NCI-H748 (cell line): ENCODE measurements at regions not wholly inside any gene's neighbourhood (a gene's known extent, or its start where the extent isn't known, plus 50 kb on each side); places are given as distances from the start of the nearest gene placed in this dataset.
A peak's percentile ranks its signal among the peaks of the same experiment; 100 is the strongest.

Source experiments
- DNase-seq: peaks from one replicate; lab custom pipeline; 2025; ENCODE audit not compliant: unreplicated experiment; lab: John Stamatoyannopoulos, UW

GRCh38 chr16:73547552-73548403, 499.9 kb upstream of the ZFHX3 start:
- DNase-seq = no peak

DNA sequence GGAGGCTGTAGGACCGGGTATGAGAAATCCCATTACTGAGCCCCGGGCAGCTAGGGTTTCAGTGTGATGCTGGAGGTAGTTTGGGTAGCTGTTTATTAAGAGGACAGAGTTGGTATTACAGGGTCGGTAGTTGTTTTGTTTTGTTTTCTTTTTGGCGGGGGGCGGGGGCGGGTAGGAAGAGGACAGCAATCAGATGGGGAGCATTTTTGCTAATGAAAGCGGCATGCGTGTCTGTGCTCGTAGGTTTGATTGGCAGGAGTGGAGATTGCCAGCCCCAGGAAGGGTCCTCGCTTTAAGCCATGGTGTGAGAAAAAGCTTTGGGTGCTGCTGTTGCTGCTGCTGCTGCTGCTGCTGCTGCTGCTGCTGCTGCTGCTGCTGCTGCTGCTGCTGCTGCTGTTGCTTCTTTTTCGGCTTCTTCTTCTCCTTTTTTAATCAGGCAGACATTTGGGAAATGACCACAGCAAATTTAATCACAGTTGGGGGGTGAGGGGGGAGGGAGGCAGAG, 498.5 kb upstream of the ZFHX3 start:
- DNase-seq = peak; percentile 65

GRCh38 chr16:73545755-73546154, 497.8 kb upstream of the ZFHX3 start:
- DNase-seq = peak; percentile 39

DNA sequence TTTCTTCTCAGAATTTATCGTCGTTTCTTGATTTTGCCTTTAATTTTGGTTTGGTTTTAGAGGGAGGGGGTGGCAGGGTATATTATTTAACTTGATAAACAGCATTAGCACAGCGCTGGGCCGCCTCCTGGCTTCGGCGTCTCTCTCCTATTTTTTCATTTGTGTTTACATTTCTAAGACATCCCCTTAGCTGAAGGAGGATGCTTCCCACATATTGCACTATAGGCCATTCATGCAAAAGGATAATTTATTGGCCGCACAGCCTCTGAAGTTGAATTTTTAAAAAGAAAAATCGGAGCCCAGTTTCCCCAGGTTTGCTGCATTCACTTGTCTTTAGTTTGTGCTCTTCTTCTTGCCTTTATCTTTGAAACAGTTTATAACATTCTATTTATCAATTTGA, 497.4 kb upstream of the ZFHX3 start:
- DNase-seq = peak; percentile 9

DNA sequence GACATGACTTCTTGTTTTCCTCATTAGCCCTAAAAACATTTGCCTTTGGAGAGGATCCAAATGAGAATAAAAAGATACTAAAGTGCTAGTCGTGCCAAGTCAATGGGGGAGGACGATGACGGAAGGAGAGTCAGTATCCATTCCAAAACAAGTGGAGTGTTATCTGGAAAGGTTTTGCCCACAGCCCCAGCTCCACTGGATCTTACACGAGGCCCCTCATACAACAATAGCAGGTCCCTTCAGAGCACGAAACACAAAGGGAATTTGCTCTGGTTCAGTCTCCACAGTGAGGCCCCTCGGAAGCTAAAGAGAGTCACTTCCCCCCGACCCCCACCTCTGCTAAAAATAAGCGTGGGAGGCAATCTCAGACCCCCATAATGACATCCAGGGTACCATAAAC, 496.9 kb upstream of the ZFHX3 start:
- no peak for DNase-seq

- DNase-seq = no peak
Measured at GRCh38 chr16:73543970-73544599, 496.2 kb upstream of the ZFHX3 start.

DNA sequence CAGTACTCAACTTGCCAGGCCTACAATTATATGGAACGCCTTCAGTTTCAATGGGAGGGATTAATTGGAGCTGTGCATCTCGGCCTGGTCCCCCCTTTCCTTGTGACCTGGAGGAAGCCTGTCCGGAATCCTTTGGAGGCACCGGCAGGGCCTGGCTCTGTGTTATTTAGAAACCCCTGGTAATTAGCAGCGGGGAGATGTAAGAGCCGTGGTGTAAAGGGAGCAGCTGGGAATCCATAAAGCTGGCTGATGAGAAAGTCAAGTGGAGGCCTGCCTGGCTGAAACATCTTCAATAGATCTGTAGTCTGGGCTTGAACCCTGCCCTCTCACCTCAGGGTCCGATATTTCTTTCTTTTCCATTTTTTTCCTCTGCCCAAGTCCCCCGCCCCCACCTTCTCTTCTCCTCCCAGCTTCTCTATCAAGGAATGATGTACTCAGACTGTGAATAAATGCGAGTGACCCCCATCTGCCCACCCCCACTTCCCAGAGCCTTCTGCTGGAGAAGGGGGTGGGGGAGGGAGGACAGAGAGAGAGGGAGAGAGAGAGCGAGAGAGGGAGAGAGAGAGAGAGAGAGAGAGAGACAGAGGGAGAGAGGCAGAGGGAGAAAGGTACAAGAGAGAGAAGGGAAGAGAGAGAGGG, 495.5 kb upstream of the ZFHX3 start:
- DNase-seq = no peak

- no peak for DNase-seq
Measured at GRCh38 chr16:73542885-73543284, 495.0 kb upstream of the ZFHX3 start.

GRCh38 chr16:73537921-73538320, 490.0 kb upstream of the ZFHX3 start:
- DNase-seq = no peak

- DNase-seq = no peak
Measured at GRCh38 chr16:73536931-73537330, 489.0 kb upstream of the ZFHX3 start.

- no peak for DNase-seq
Measured at GRCh38 chr16:73531021-73531420, 483.1 kb upstream of the ZFHX3 start.

DNA sequence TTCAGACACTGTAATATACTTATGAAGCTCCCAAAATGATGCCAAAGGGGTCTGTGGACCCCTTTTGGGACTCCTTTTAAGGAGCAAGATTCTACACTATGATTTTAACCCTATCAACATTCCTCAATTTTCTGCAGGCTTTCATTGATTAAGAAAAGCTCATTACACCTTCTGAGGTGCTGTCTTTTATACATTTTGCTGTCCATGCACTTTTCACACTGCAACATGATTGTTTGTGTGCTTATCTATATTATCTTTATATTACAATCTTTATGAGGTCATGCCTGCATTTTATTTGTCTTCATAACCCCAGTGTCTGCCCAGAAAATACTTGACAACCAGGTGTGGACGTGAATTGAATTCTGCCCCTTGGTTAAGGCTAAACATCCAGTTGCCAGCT, 482.6 kb upstream of the ZFHX3 start:
- no peak for DNase-seq

- DNase-seq = no peak
Measured at GRCh38 chr16:73529303-73530012, 481.5 kb upstream of the ZFHX3 start.

GRCh38 chr16:73527187-73527586, 479.3 kb upstream of the ZFHX3 start:
- peak; percentile 41 for DNase-seq

- no peak for DNase-seq
Measured at GRCh38 chr16:73526011-73526804, 478.3 kb upstream of the ZFHX3 start.

DNA sequence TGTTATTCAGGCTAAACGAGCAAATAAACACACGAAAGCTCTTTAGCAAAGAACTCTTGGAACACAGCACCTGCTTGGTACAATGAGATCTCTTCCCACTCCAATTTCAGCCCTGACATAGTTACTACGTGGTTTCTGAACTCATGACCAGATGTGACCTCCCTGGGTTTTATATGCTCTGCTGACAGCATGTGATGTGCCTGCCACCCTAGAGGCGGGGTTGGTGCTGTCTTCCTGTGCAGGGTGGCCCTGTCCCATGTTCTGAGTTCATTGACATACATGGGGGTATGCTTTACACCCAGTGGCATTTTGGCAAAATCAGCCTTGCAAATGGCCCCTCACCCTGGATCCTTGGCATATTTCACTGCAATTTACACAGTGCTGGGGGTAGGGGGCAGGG, 475.3 kb upstream of the ZFHX3 start:
- DNase-seq = no peak

DNA sequence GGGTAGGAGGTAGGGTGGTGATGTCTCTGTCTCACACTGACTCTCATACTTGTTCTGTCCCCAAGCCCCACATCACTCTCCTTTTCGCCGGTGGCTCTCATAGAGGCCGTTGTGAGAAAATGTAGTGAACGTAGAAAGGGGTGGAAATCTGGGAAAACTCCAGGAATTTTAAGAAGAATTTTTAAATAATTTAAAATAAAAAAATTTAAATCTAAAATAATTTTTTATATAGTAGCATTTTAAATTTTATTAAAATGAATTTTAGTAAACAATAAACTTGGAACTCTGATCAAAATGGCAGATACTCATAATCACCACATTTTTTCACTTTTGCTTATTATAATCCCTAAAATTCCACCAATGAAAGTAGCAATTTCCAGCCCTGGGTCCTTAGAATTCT, 473.6 kb upstream of the ZFHX3 start:
- DNase-seq = no peak

DNA sequence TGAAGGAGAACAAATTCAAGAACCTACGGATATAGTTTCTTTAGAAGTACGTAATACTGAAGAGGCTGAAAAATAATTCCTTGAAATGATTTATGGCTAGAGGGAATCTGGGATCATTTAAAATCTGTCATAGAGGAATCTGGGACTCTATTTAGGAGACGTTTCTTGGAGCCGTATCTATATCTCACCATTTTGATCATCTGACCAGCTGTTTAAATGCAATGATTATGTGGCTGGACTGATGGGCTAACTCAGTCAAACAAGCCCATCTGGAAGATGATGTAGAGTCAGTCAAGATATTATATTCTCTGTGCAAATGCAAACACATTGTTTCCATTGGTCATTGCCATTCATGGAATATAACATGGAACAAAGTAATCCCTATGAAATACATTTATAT, 467.7 kb upstream of the ZFHX3 start:
- DNase-seq = no peak

- no peak for DNase-seq
Measured at GRCh38 chr16:73510852-73511251, 462.9 kb upstream of the ZFHX3 start.

GRCh38 chr16:73506568-73507056, 458.7 kb upstream of the ZFHX3 start:
- DNase-seq = peak; percentile 46
